Retina (tissue), 1 donor: ENCODE measurements at regions not wholly inside any gene's neighbourhood (a gene's known extent, or its start where the extent isn't known, plus 50 kb on each side); places are given as distances from the start of the nearest gene placed in this dataset.
"Not testable (repeated sequence)": the region's sequence is repeated elsewhere in the genome, so short reads cannot be mapped to it uniquely, and the experiment has no call there.

Experiments
- DNase-seq: peaks from one replicate; pipeline ENCODE4 v3.0.0-alpha.2; 2016

DNA sequence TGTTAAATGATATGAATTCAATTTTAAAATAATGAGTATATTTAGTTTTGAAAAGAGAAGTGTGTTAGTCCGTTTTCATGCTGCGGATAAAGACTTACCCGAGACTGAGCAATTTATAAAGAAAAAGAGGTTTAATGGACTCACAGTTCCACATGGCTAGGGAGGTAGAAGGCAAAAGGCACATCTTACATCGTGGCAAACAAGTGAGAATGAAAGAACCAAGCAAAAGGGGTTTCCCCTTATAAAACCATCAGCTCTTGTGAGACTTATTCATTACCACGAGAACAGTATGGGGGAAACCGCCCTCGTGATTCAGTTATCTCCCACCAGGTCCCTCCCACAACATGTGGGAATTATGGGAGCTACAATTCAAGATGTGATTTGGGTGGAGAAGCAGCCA is 51.8 kb upstream of the OSMR start:
- DNase-seq, result not testable (repeated sequence)

DNA sequence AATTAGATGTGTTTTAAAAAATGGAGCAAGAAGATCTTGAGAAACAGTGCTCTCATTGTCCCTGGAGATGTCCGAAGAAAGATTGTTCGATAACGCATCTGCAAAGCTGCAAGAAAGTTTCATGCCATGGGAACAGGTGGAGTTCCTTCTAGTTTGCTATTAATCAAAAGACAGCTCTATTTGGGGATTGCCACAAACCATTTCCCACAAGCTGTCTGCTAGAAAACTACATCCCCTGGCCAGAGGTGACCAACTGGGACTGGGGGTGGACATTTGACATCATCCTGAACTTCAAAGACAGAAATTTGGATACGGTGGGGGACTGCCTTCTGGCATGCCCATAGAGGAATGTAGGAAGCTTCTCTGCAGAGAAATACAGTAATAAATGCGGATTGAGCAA is 50.8 kb upstream of the OSMR start:
- no peak for DNase-seq

DNA sequence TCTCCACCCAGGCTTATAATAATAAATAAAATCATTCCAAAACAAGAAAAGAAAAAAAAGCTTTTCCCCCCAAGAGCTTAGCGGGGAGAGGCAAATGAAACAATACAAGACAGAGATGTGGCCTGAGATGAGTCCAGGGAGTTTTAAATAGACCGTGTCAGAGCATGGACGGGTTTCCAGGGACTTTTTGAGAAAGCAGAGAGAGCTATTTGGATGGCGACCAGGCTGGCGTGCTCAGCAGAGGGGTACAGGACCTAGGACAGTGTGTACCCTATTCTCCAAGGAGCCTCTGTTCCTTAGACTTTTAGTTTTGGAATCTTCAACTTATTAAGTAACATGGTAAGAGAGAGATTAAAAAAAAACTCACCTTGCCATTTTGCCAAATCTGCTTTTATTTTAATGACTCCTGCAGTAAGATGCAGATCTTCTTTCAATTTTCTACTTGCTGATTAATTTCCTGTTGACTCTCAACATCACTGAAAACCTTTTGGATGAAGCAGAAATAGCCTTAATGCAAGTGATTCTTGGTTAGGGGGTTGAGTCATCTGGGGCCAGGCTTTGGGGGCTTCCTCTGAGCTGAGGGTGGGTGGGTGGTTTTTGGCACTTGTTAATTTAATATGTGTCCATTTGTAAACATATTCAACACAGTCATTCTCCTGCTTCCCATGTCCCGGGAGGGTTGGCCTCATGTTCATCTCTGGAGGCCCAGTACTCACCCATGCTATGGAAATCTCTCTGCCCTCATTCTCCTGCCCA is 49.6 kb upstream of the OSMR start:
- DNase-seq, result no peak
